Occipital lobe (tissue), 1 donor: ENCODE measurements at regions not wholly inside any gene's neighbourhood (a gene's known extent, or its start where the extent isn't known, plus 50 kb on each side); places are given as distances from the start of the nearest gene placed in this dataset.
A peak's percentile ranks its signal among the peaks of the same experiment; 100 is the strongest.
"Not testable (repeated sequence)": the region's sequence is repeated elsewhere in the genome, so short reads cannot be mapped to it uniquely, and the experiment has no call there.

Experiments
- DNase-seq: peaks from one replicate; lab custom pipeline; 2025; lab: John Stamatoyannopoulos, UW

GRCh38 chr18:67139899-67140298 lies 376.6 kb downstream of the DSEL start:
- DNase-seq, result no peak

GRCh38 chr18:67135981-67136380 lies 380.5 kb downstream of the DSEL start:
- no peak for DNase-seq

GRCh38 chr18:67134911-67135310 lies 381.6 kb downstream of the DSEL start:
- no peak for DNase-seq

GRCh38 chr18:67133669-67134068 lies 382.9 kb downstream of the DSEL start:
- no peak for DNase-seq

GRCh38 chr18:67132919-67133318 lies 383.6 kb downstream of the DSEL start:
- DNase-seq, result no peak

GRCh38 chr18:67131498-67131897 lies 385.0 kb downstream of the DSEL start:
- no peak for DNase-seq

GRCh38 chr18:67126751-67127150 lies 389.8 kb downstream of the DSEL start:
- DNase-seq, result not testable (repeated sequence)

GRCh38 chr18:67123901-67124300 lies 392.6 kb downstream of the DSEL start:
- no peak for DNase-seq

- no peak for DNase-seq
These were observed 398.7 kb downstream of the DSEL start for GRCh38 chr18:67117804-67118203.

- no peak for DNase-seq
These were observed 407.0 kb downstream of the DSEL start for GRCh38 chr18:67109535-67109934.

- DNase-seq, result no peak
These were observed 407.6 kb downstream of the DSEL start for GRCh38 chr18:67108894-67109293.

- peak; percentile 1 for DNase-seq
These were observed 411.7 kb downstream of the DSEL start for GRCh38 chr18:67104700-67105284.

GRCh38 chr18:67094123-67094522 lies 422.4 kb downstream of the DSEL start:
- no peak for DNase-seq

GRCh38 chr18:67092141-67092540 lies 424.4 kb downstream of the DSEL start:
- no peak for DNase-seq

- DNase-seq, result no peak
These were observed 434.9 kb downstream of the DSEL start for GRCh38 chr18:67081482-67082211.

- DNase-seq, result no peak
These were observed 435.9 kb downstream of the DSEL start for GRCh38 chr18:67080601-67081000.

- no peak for DNase-seq
These were observed 442.2 kb downstream of the DSEL start for GRCh38 chr18:67074309-67074708.

GRCh38 chr18:67072791-67073190 lies 443.7 kb downstream of the DSEL start:
- DNase-seq, result no peak

- no peak for DNase-seq
These were observed 447.9 kb downstream of the DSEL start for GRCh38 chr18:67068608-67069007.

GRCh38 chr18:67047334-67047733 lies 443.4 kb upstream of the CDH19 start:
- DNase-seq, result no peak

- DNase-seq, result no peak
These were observed 439.4 kb upstream of the CDH19 start for GRCh38 chr18:67043276-67043675.

GRCh38 chr18:67041334-67041733 lies 437.4 kb upstream of the CDH19 start:
- no peak for DNase-seq

- no peak for DNase-seq
These were observed 431.1 kb upstream of the CDH19 start for GRCh38 chr18:67035026-67035425.
